OCI-LY1 (cell line): ENCODE measurements at regions not wholly inside any gene's neighbourhood (a gene's known extent, or its start where the extent isn't known, plus 50 kb on each side); places are given as distances from the start of the nearest gene placed in this dataset.

Experiments used
- H2AFZ ChIP-seq: fragments of 200-600 bp; sonication (generic), shearing (Covaris generic); 2 replicates; pipeline ENCODE4 v1.6.0; 2014; ENCODE audit warnings: antibody characterized with exemption, mild to moderate bottlenecking, low read length
- H3F3A ChIP-seq: fragments of 200-600 bp; sonication (generic), shearing (Covaris generic); 2 replicates; pipeline ENCODE4 v1.6.0; 2014; ENCODE audit warnings: mild to moderate bottlenecking, antibody characterized with exemption, low read length, moderate library complexity; ENCODE audit not compliant: insufficient read depth
- H3K27ac ChIP-seq: fragments of 200-600 bp; sonication (generic); 2 replicates; pipeline ENCODE4 v1.5.1; 2014; ENCODE audit warnings: low read length, mixed run types, mild to moderate bottlenecking, low read depth; ENCODE audit not compliant: poor library complexity, severe bottlenecking
- H3K27me3 ChIP-seq: fragments of 200-600 bp; sonication (generic); 2 replicates; pipeline ENCODE4 v1.6.0; 2014; ENCODE audit warnings: antibody characterized with exemption, mild to moderate bottlenecking, low read length, moderate library complexity; ENCODE audit not compliant: insufficient read depth
- H3K36me3 ChIP-seq: fragments of 200-600 bp; sonication (generic); 2 replicates; pipeline ENCODE4 v1.6.1; 2014; ENCODE audit warnings: mild to moderate bottlenecking, antibody characterized with exemption, low read length, moderate library complexity, mixed read lengths; ENCODE audit not compliant: insufficient read depth
- H3K4me1 ChIP-seq: fragments of 200-600 bp; sonication (generic); 2 replicates; pipeline ENCODE4 v1.5.1; 2014; ENCODE audit warnings: mild to moderate bottlenecking, low read length, moderate library complexity; ENCODE audit not compliant: insufficient read depth, severe bottlenecking
- H3K4me2 ChIP-seq: fragments of 200-600 bp; sonication (generic), shearing (Covaris generic); 2 replicates; pipeline ENCODE4 v1.6.1; 2014; ENCODE audit warnings: low read length
- H3K4me3 ChIP-seq: fragments of 200-600 bp; sonication (generic); 2 replicates; pipeline ENCODE4 v1.5.1; 2014; ENCODE audit warnings: low read length, low read depth, mild to moderate bottlenecking, mixed read lengths; ENCODE audit not compliant: poor library complexity, severe bottlenecking
- H3K79me2 ChIP-seq: fragments of 200-600 bp; shearing (Covaris generic); 2 replicates; pipeline ENCODE4 v1.6.1; 2016; ENCODE audit warnings: mixed run types, low read length, mixed read lengths; ENCODE audit not compliant: insufficient read depth
- H3K9ac ChIP-seq: fragments of 200-600 bp; sonication (generic), shearing (Covaris generic); 2 replicates; pipeline ENCODE4 v1.6.1; 2014; ENCODE audit warnings: mild to moderate bottlenecking, low read length, mixed read lengths
- H3K9me2 ChIP-seq: fragments of 200-600 bp; sonication (generic), shearing (Covaris generic); 2 replicates; pipeline ENCODE4 v1.6.1; 2014; ENCODE audit warnings: low read depth, mild to moderate bottlenecking, low read length, mixed read lengths
- H3K9me3 ChIP-seq: fragments of 200-600 bp; shearing (Covaris generic); 2 replicates; pipeline ENCODE4 v1.6.1; 2014; ENCODE audit warnings: low read length, mixed read lengths
- H4K20me1 ChIP-seq: fragments of 200-600 bp; sonication (generic), shearing (Covaris generic); 2 replicates; pipeline ENCODE4 v1.6.0; 2016; ENCODE audit warnings: mild to moderate bottlenecking, low read length; ENCODE audit not compliant: insufficient read depth
- CTCF ChIP-seq: fragments of 200-600 bp; sonication (generic), shearing (Covaris generic); IDR thresholded peaks from 2 replicates; pipeline ENCODE4 v1.5.1; 2017; ENCODE audit warnings: mild to moderate bottlenecking, antibody characterized with exemption, low read length, moderate library complexity, mixed read lengths
- EZH2 ChIP-seq: fragments of 200-600 bp; sonication (generic), shearing (Covaris generic); IDR thresholded peaks from 2 replicates; pipeline ENCODE4 v1.8.0; 2017; ENCODE audit warnings: borderline replicate concordance, mixed run types, mild to moderate bottlenecking, antibody characterized with exemption, low read length, moderate library complexity, mixed read lengths

DNA sequence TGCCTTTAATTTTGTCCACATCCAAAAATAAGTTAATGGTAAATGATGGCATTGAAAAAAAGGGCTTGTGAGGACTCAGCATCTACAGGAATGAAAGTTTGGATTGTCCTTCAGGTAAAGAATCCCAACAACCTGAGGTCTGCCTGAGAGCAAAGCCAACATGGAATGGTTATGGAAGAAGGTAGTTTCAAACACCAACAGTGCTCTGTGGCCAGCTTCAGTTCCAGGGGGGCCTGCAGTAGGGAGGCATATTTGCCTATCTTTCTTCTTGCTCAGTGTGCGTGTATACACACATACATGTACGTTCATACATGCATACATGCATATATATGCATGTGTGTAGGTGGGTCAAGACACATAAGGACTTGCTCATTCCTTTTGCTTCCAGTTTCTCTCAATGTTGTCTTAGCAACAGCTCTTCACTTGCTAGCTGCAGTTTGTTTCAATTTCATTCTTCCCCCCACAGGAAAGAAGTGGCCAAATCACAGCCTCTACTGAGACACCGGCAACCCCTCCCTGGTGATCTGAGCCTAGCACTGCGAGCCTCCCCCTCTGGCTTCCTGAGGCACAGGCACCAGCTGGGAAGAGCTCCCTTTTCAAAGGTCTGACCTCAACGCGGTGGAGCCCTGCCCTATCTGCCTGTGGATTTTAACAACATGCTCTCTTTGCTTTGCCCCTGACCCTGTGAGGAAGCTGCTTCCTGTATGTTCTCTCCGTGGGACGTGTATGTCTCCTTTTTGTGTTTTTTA, 146.2 kb downstream of the KLF13 start:
- H3K4me2 ChIP-seq: peak overlapping the region; percentile 56
- peak overlapping the region; percentile 40; the same call in 1 of the 2 replicates for H3K9ac ChIP-seq
- peak overlapping the region; percentile 59 for H3K27ac ChIP-seq

DNA sequence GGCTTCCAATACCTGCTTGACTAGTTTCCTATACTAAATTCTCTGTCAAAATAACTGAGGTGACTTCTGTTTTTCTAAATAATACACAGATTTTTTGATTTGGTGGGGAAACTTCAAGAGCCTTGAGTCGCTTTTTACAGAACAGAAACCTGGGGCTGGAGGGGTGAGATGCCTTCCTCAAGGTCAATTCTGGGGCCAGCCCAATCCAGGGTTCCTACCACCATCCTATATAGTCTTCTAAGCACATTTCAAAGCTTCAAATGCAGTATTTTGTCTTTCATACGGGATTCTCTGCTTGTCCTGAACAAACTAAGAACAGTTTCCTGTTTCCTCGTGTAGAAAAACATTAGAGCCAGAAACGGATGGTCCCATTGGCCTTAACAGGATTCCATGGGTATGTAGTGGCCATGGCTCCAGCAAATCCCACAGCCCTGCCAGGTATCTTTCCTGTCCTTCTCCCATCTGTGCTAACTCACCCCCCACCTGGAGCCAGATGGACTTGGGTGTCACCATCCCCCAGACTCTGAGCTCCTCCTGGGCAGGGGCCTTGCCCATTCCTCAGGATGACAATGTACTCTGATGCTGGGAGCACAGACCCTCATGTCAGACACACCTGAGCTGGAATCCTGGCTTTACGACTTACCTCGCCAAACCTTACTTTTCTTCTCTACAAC, 146.9 kb downstream of the KLF13 start:
- no peak for TF ChIP-seq CTCF
- no peak for TF ChIP-seq EZH2

More for the DNA sequence above, 146.2 kb downstream of the KLF13 start:
- Histone ChIP-seq H3K27me3 (no peaks in the 10 kb centered on the region), H4K20me1 (no peaks in the 10 kb centered on the region), H2AFZ (peak overlapping the region; percentile 34), H3K79me2 (no peaks in the 10 kb centered on the region), H3F3A (no peaks in the 10 kb centered on the region), H3K36me3 (no peaks in the 10 kb centered on the region), H3K9me2 (no peaks in the 10 kb centered on the region), H3K4me3 (peak overlapping the region; percentile 12), H3K4me1 (peaks cover 60% of the 10 kb centered on the region), H3K9me3 (no peaks in the 10 kb centered on the region)
- TF ChIP-seq CTCF: no peak
- no peak for TF ChIP-seq EZH2

DNA sequence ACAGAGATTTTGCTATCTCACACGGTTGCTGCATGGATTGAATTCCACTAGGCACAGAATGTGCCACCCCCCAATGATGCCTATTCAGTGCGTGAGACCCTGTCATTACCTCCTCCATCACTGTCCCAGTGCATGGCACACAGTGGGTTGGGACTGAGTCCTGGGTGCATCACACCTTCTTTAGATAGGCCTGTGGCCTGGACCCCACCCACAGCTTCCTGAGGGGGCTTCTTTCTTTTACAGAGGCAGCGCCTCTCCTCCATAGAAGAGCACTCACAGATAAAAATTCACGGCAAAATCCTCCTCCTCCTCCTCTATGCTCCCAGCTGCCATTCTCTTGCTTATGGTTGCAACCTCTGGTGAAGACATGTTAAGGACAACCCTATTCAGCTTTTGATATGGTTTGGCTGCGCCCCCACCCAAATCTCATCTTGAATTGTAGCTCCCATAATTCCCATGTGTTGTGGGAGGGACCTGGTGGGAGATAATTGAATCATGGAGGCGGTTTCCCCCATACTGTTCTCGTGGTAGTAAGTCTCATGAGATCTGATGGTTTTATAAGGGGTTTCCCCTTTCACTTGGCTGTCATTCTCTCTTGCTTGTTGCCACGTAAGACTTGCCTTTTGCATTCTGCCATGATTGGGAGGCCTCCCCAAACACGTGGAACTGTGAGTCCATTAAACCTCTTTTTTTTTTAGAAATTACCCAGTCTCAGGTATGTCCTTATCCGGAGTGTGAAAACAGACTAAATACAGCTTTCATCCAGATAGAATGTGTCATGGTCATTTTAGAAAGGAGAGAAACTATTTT, 147.6 kb downstream of the KLF13 start:
- Histone ChIP-seq H3K79me2 (no peaks in the 10 kb centered on the region), H3K27ac (no peak overlapping the region), H2AFZ (no peak overlapping the region), H3K9ac (no peak overlapping the region), H3K4me1 (peaks cover 59% of the 10 kb centered on the region), H3K36me3 (no peaks in the 10 kb centered on the region), H3F3A (no peaks in the 10 kb centered on the region), H3K4me2 (no peak overlapping the region), H4K20me1 (no peaks in the 10 kb centered on the region), H3K9me2 (no peaks in the 10 kb centered on the region), H3K27me3 (no peaks in the 10 kb centered on the region), H3K9me3 (no peaks in the 10 kb centered on the region), H3K4me3 (no peak overlapping the region)
- TF ChIP-seq CTCF: no peak
- TF ChIP-seq EZH2: no peak

More for the DNA sequence above, 146.9 kb downstream of the KLF13 start:
- H3K27ac ChIP-seq: peak overlapping the region; percentile 59
- no peaks in the 10 kb centered on the region for H3K9me2 ChIP-seq
- H4K20me1 ChIP-seq: no peaks in the 10 kb centered on the region
- H3K9me3 ChIP-seq: no peaks in the 10 kb centered on the region
- peak overlapping the region; percentile 12 for H3K4me3 ChIP-seq
- no peaks in the 10 kb centered on the region for H3K36me3 ChIP-seq
- peak overlapping the region; percentile 56 for H3K4me2 ChIP-seq
- H3K27me3 ChIP-seq: no peaks in the 10 kb centered on the region
- H3F3A ChIP-seq: no peaks in the 10 kb centered on the region
- H2AFZ ChIP-seq: peak overlapping the region; percentile 34
- no peaks in the 10 kb centered on the region for H3K79me2 ChIP-seq
- peak overlapping the region; percentile 40; the same call in 1 of the 2 replicates for H3K9ac ChIP-seq
- peaks cover 59% of the 10 kb centered on the region for H3K4me1 ChIP-seq
